ENCODE measurements at regions not wholly inside any gene's neighbourhood (a gene's known extent, or its start where the extent isn't known, plus 50 kb on each side); places are given as distances from the start of the nearest gene placed in this dataset.
A peak's percentile ranks its signal among the peaks of the same experiment; 100 is the strongest.

GRCh38 chr19:31674503-31675192 lies 325.4 kb upstream of the TSHZ3 start:
- DNase-seq = no peak
- TF ChIP-seq, protein P1, sequence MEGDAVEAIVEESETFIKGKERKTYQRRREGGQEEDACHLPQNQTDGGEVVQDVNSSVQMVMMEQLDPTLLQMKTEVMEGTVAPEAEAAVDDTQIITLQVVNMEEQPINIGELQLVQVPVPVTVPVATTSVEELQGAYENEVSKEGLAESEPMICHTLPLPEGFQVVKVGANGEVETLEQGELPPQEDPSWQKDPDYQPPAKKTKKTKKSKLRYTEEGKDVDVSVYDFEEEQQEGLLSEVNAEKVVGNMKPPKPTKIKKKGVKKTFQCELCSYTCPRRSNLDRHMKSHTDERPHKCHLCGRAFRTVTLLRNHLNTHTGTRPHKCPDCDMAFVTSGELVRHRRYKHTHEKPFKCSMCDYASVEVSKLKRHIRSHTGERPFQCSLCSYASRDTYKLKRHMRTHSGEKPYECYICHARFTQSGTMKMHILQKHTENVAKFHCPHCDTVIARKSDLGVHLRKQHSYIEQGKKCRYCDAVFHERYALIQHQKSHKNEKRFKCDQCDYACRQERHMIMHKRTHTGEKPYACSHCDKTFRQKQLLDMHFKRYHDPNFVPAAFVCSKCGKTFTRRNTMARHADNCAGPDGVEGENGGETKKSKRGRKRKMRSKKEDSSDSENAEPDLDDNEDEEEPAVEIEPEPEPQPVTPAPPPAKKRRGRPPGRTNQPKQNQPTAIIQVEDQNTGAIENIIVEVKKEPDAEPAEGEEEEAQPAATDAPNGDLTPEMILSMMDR (IDR thresholded peaks at IDR 0.05) = no peak
- TF ChIP-seq POLR2A (IDR thresholded peaks at IDR 0.05) = no peak

DNA sequence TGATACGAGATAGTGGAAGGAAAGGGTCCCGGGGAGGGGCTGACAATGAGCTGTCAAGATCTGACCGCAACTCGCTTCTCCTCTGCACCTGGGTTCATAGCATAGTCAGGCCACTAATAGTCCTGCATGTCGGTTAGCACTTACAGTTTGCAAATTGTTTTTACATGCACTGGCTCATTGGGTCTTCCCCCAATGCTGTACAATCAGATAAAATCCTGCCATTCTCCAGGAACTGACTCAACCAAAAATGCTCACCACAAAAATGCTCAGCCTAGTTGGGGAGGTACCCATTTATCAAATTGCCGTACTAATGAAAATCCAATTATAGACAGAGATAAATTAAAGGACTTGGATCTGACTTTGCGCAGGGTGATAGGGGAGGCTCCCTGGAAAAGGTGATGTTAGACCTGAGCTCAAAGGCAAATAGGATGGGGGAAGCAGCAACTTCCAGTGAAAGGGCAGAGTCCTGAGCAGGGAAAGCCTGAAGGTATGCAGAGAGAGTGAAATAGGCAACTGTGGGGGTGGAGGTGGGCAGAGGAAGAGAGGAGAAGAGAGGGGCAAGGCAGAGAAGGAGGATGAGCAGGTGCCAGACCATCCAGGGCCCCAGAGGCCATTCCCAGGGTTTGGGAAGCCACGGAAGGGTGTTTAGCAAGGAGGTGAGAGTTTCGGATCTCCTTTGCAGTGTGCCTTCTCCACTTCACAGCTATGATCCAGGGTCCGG lies 326.1 kb upstream of the TSHZ3 start:
- no peaks in the 10 kb centered on the region for H3K27me3 ChIP-seq
- WGBS, 2 donors = 73 to 80% methylated on average over 10 of the region's 10 CpGs
- TF ChIP-seq, protein P1 (IDR thresholded peaks at IDR 0.05) = no peak
- no peak for TF ChIP-seq POLR2A (IDR thresholded peaks at IDR 0.05)
- H3K27ac ChIP-seq = no peak overlapping the region
- no peaks in the 10 kb centered on the region for H3K9me3 ChIP-seq
- no peak overlapping the region for H3K4me3 ChIP-seq
- no peaks in the 10 kb centered on the region for H3K36me3 ChIP-seq (ENCODE audit: low read depth, missing control alignments)
- DNase-seq = no peak
- intact Hi-C loops (cut with DNase I; ENCODE audit: low total_unique reads) = no loop called here
- H3K4me1 ChIP-seq = no peaks in the 10 kb centered on the region

More at GRCh38 chr19:31674503-31675192, 325.4 kb upstream of the TSHZ3 start:
- Histone ChIP-seq H3K4me1 (no peaks in the 10 kb centered on the region), H3K4me3 (no peak overlapping the region), H3K27me3 (no peaks in the 10 kb centered on the region), H3K9me3 (no peaks in the 10 kb centered on the region), H3K36me3 (ENCODE audit: low read depth, missing control alignments) (no peaks in the 10 kb centered on the region), H3K27ac (no peak overlapping the region)
- 61 to 63% methylated on average over 11 of the region's 11 CpGs for WGBS, 2 donors
- intact Hi-C loops (cut with DNase I; ENCODE audit: low total_unique reads) = no loop called here

DNA sequence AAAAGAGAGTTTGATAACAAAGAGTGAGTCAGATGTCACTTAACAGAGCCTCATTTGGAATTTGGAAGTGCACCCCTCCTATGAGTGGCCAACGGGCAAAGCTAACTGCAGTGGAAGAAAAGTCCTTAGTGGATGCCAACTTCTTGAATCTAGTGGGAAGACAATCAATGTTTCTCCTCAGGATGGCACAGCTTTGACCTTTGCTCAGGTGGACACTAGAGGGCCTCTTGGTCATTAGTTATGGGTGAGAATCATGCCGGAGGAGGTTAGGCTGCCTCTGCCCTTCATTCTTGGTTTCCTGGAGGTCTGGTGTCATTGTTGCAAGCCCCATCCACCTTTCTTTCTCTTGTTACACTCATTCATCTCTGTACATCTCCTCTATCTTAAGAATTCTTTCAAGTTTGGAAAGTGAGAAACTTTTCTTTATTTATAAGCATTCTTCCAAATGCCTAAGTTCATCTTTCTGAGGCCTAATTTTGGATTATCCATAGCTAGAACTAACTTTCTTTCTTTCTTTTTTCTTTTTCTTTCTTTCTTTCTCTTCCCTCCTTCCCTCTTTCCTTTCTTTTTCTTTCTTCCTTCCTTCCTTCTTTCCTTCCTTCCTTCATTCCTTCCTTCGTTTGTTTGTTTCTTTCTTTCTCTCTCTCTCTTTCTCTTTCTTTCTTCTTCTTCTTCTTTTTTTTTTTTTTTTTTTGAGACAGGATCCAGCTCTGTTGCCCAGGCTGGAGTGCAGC lies 327.2 kb upstream of the TSHZ3 start:
- Histone ChIP-seq H3K27ac (no peak overlapping the region), H3K4me1 (no peaks in the 10 kb centered on the region), H3K9me3 (no peaks in the 10 kb centered on the region), H3K27me3 (no peaks in the 10 kb centered on the region), H3K36me3 (ENCODE audit: low read depth, missing control alignments) (no peaks in the 10 kb centered on the region), H3K4me3 (no peak overlapping the region)
- intact Hi-C loops (cut with DNase I; ENCODE audit: low total_unique reads) = no loop called here
- DNase-seq = peak; percentile 69
- no peak for TF ChIP-seq POLR2A (IDR thresholded peaks at IDR 0.05)
- TF ChIP-seq, protein P1 (IDR thresholded peaks at IDR 0.05) = peak in 2 of 3 experiments; percentile 17 to 26
- 75% methylated on average over 3 of the region's 3 CpGs for WGBS, 2 donors

- TF ChIP-seq, protein P1 (IDR thresholded peaks at IDR 0.05) = no peak
- no peak for TF ChIP-seq POLR2A (IDR thresholded peaks at IDR 0.05)
- DNase-seq = no peak
These were observed 329.2 kb upstream of the TSHZ3 start for GRCh38 chr19:31678421-31678820.

More at GRCh38 chr19:31678421-31678820, 329.2 kb upstream of the TSHZ3 start:
- H3K9me3 ChIP-seq = no peaks in the 10 kb centered on the region
- no peak overlapping the region for H3K4me3 ChIP-seq
- WGBS, 2 donors = 82 to 90% methylated on average over 3 of the region's 3 CpGs
- intact Hi-C loops (cut with DNase I; ENCODE audit: low total_unique reads) = no loop called here
- H3K36me3 ChIP-seq (ENCODE audit: low read depth, missing control alignments) = no peaks in the 10 kb centered on the region
- no peaks in the 10 kb centered on the region for H3K27me3 ChIP-seq
- no peaks in the 10 kb centered on the region for H3K4me1 ChIP-seq
- H3K27ac ChIP-seq = no peak overlapping the region
